ENCODE measurements at regions not wholly inside any gene's neighbourhood (a gene's known extent, or its start where the extent isn't known, plus 50 kb on each side); places are given as distances from the start of the nearest gene placed in this dataset.
A peak's percentile ranks its signal among the peaks of the same experiment; 100 is the strongest.

DNA sequence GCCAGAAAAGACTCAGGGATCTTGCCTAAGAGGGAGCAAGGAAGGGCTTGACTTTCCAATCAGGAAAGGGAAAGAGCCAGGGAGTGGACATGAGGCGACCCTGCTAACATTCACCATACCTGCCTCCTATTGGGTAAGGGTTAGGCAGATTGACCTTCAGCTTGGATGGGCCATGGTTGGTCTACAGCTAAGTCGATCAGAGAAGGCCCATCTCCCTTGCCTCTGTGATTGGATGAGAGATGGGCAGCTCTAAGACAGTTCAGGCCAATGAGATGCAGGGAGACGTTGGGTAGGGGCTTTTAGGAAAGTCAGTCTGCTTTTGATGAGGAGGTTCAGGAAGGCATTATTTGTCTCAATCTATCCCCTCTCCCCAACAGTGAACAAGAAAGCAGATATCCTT is 135.0 kb upstream of the STC2 start:
- DNase-seq (ENCODE audit: low spot score) = no peak

DNA sequence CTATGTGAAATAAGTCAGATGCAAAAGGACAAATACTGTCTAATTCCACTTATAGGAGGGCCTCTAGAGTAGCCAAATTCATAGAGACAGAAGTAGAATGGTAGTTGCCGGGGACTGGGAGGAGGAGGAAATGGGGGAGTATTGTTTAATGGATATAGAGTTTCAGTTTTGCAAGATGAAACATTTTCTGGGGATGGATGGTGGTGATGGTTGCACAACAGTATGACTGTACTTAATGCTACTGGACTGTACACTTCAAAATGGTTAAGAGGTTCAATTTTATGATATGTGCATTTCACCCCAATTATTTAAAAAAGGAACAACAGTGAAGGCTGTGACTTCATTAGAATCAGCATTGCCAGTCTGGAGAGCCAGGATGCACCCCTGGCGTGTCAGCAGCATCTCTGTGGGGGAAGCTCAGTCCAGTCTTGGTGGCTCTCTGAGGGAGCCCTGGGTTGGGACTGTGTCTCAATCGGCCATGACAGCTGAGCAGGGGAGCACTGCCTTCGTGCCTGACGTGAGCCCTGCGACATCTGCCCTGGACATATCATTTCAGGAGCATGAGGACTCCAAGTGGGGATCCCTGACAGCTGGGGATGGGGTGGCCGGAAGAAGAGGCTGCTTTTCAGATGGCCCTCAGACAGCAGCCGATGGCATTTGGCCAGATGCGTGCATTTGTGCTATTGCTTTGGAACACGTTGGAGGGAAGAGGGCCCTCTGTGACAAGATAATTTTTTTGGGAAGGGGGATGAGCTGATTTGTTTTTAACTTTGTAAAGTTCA is 130.8 kb upstream of the STC2 start:
- no peak for DNase-seq (ENCODE audit: low spot score)

- no peak for DNase-seq (ENCODE audit: low spot score)
These were observed 129.3 kb upstream of the STC2 start for GRCh38 chr5:173457482-173457881.

DNA sequence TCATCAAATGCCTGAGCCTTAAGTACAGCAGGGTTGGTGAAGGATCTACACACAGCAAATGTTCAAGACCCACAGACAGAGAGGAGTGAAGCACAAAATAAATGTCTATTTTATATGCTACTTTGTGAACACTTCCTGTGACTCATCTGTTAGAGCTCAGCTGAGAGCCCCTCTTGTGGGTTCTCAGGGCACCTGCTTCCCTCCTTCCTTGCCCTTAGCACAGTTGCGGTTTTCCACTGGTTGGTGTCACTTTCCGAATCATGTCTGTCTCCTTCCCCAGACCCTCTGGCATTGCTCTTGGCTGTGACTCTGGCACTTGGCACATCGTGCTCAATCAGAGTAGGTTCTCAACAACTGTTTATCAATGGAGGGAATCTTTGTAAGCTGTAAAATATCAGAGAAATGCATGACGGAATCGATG is 128.5 kb upstream of the STC2 start:
- DNase-seq (ENCODE audit: low spot score) = peak; percentile 34

DNA sequence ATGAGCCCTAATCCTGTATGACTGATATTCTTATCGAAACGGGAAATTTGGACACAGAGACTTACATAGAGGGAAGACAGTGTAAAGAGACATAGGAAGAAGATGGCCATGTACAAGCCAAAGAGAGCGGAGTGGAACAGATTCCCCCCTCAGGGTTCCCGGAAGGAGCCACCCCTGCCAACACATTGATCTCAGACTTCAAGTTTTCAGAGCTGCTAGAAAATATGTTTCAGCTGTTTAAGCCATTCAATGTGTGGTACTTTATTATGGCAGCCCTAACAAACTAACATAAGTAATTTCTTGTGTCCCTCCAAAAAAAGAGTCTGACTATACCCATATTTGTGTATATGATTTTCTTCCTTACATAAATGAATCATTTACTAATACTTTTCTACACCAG is 128.0 kb upstream of the STC2 start:
- no peak for DNase-seq (ENCODE audit: low spot score)

- no peak for DNase-seq (ENCODE audit: low spot score)
These were observed 127.4 kb upstream of the STC2 start for GRCh38 chr5:173455599-173455957.

- DNase-seq (ENCODE audit: low spot score) = peak; percentile 72
These were observed 126.8 kb upstream of the STC2 start for GRCh38 chr5:173454736-173455598.

DNA sequence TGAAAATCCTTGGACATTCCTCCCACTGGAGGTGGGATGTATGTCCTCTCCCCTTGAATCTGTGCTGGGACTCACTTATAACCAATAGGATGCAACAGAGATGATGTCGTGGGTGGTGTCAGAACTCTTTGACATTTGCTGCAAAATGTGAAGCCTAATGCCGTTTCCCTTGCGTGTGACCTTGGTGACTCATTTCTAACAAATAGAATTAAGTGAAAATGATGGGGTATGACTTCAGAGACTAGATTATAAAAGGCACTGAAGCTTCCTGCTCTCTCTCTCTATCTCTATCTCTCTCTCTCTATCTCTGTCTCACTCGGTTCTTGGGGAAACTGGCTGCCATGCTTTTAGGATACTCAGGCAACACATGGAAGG is 126.1 kb upstream of the STC2 start:
- peak; percentile 34 for DNase-seq (ENCODE audit: low spot score)

- DNase-seq (ENCODE audit: low spot score) = peak; percentile 10
These were observed 125.0 kb upstream of the STC2 start for GRCh38 chr5:173453167-173453566.

GRCh38 chr5:173452119-173452905 is 124.1 kb upstream of the STC2 start:
- peak; percentile 51 for DNase-seq (ENCODE audit: low spot score)

- no peak for DNase-seq (ENCODE audit: low spot score)
These were observed 123.4 kb upstream of the STC2 start for GRCh38 chr5:173451651-173452050.

GRCh38 chr5:173451031-173451430 is 122.8 kb upstream of the STC2 start:
- peak; percentile 27 for DNase-seq (ENCODE audit: low spot score)

DNA sequence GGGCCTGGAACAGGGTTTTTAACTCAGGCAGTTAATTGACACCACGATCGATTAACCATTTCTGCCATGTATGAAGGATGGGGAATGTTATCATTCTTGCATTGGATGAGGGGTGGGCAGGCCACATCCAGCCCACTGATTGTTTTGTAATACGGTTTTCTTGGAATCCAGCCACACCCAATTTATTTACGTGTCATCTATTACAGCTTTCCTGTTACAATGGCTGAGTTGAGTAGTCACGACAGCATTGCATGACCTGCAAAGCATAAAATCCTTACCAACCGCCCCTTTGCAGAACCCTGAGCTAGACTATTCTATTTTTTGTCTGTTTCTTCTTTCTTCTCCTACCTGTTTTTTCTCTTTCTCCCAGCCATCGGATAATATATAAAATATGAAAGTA is 122.0 kb upstream of the STC2 start:
- no peak for DNase-seq (ENCODE audit: low spot score)

DNA sequence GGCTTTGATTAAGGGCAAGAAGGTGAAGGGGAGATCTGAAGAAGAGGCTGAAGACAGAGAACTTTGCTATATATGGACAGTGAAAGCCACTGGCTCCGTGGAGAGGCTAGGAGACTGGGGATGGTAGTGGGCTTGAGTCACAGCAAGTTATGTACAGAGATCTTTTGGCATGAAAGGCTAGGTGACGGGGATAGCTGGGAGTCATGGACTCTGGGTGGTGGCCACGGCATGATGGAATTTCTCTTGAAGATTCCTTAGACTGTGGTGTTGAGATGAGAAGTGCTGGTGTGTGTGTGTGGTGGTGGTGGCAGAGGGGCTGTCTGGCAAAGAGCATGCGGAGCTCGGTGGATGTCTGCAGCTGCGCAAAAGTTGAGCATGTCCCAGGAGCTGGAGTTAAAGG is 120.6 kb upstream of the STC2 start:
- no peak for DNase-seq (ENCODE audit: low spot score)

GRCh38 chr5:173443971-173444370 is 115.8 kb upstream of the STC2 start:
- no peak for DNase-seq (ENCODE audit: low spot score)

DNA sequence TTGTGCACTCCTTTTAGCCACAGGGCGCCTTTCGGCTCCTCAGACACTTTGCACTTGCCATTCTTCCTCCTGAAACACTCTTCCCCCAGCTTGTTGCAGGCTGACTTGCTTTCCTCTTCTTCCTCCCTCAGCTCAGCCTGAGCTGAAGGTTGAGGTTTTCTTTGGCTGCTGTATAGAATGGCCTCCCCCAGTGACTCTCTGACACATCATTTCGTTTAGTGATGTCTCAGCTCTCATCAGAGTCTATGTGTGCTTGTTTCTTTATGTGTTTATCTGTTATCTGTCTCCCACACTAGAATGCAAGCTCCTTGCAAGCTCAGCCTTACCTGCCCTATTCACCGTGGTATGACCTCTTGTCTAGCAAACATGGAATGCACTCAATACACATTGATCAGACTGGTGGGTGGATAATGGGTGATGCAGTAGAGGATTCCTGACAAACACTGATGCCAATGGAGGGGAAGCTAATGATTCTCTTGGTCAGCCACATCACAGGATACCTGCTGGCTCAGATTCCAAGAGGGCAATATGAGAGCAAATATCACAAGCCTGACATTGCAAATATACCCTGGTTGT is 112.9 kb upstream of the STC2 start:
- no peak for DNase-seq (ENCODE audit: low spot score)

GRCh38 chr5:173438951-173439350 is 110.7 kb upstream of the STC2 start:
- DNase-seq (ENCODE audit: low spot score) = no peak

DNA sequence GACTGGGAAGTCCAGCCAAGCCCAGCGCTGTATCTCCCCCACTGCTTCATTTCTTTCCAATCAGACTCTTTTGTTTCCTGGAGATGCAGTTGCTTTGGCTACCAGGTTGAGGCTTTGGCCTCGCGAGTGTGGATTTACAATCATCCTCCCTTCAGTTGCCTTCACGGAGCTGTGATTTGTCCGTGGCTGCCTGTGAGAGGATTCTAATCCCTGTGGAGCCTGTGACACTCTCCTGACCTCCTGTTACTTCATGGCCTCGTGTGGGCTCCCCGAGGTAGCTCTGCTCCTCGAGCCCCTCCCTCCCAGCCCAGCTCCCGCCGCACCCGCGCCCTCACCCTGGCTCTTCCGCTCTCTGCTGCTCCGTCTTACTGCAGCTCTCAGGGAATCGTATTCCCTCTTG is 107.2 kb upstream of the STC2 start:
- DNase-seq (ENCODE audit: low spot score) = no peak

- DNase-seq (ENCODE audit: low spot score) = no peak
These were observed 106.1 kb upstream of the STC2 start for GRCh38 chr5:173434270-173434669.

DNA sequence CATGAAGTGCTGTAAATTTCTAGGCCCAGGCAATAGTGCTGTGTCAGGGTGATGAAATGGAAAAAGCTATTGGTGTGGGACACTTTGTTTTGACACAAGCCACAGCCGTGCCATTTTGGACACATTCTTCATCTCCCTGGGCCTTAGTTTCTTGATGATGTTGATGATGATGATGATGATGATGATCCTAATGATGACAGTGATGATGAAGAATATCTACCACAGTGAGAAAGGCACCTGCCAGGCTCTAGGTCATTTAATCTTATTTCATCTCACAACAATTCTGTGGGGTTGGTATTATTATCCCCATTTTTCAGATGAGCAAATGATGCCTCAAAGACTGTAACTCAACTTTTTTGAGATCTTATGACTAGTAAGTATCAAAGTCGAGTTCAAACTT is 102.2 kb upstream of the STC2 start:
- DNase-seq (ENCODE audit: low spot score) = no peak

DNA sequence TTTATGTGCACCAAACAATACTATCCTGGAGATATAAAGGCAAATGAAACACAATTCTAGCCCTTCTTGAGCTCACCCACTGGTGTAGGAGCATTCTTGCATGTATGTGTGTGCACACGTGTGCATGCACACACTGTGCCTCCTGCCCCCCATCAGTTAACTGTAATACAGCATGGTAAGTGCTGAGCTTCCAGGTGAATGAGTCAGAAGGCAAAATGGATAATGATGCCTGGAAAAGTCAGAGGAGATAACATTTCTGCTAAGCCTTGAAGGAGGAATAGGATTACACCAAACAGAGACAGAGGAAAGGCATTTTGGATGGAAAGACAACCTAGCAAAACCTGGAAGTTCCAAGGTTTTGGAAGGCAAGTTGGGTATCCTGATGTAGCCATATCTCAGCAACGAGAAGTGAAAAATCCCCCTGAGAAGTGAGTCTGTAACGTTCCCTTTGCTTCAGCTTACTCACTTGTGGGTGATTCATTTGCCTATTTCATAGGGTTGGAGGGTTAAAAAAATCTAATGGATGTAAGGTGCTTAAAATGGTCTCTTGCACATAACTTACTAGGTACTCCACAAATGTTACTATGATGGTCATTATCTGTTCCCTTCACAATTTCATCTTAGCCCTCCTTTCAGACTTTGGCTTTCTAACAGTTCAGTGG is 101.4 kb upstream of the STC2 start:
- no peak for DNase-seq (ENCODE audit: low spot score)
